Suprapubic skin (tissue), 4 donors: ENCODE measurements at regions not wholly inside any gene's neighbourhood (a gene's known extent, or its start where the extent isn't known, plus 50 kb on each side); places are given as distances from the start of the nearest gene placed in this dataset.
"Not testable (repeated sequence)": the region's sequence is repeated elsewhere in the genome, so short reads cannot be mapped to it uniquely, and the experiment has no call there.

Experiments used
- DNase-seq, 2 donors: peaks; one replicate each; pipeline ENCODE4 v3.0.0-alpha.2; 2019; ENCODE audit warnings: low spot score in 2 of 2
- H3K27ac ChIP-seq: fragments of 200-600 bp; sonication (generic); one replicate; pipeline ENCODE4 v1.5.1; 2019
- H3K27me3 ChIP-seq: fragments of 200-600 bp; sonication (generic); one replicate; pipeline ENCODE4 v1.5.1; 2019
- H3K36me3 ChIP-seq: fragments of 200-600 bp; sonication (generic); one replicate; pipeline ENCODE4 v1.5.1; 2019
- H3K4me1 ChIP-seq: fragments of 200-600 bp; sonication (generic); one replicate; pipeline ENCODE4 v1.5.1; 2019
- H3K4me3 ChIP-seq: fragments of 200-600 bp; sonication (generic); one replicate; pipeline ENCODE4 v1.5.1; 2019; ENCODE audit warnings: mild to moderate bottlenecking
- H3K9me3 ChIP-seq: fragments of 200-600 bp; sonication (generic); one replicate; pipeline ENCODE4 v1.5.1; 2019
- EP300 ChIP-seq: sonication (generic); formaldehyde crosslinking; IDR thresholded peaks from one replicate; pipeline ENCODE4 v1.6.1; 2017; ENCODE audit warnings: antibody characterized with exemption
- POLR2A ChIP-seq, 2 donors: fragments of 450-650 bp; IDR thresholded peaks; one replicate each; pipeline ENCODE4 v1.6.1; 2017; ENCODE audit warnings: antibody characterized with exemption in 2 of 2, mild to moderate bottlenecking in 2 of 2, moderate library complexity in 2 of 2
- POLR2AphosphoS5 ChIP-seq, 3 donors: sonication (generic); formaldehyde crosslinking; IDR thresholded peaks; one replicate each; pipeline ENCODE4 v1.6.1; 2017; ENCODE audit warnings: antibody characterized with exemption in 3 of 3
- WGBS: methylation state at CpG from one replicate; pipeline ENCODE4 v1.1.5; 2018; 5-methylcytosine and 5-hydroxymethylcytosine counted together
- TF ChIP-seq, protein P1 (sequence below), 2 donors: fragments of 200-600 bp in 1 of 2; fragments of 450-650 bp in 1 of 2; sonication (generic) in 1 of 2; IDR thresholded peaks; one replicate each; pipeline ENCODE4 v1.5.1; 2016 to 2019; ENCODE audit warnings: antibody characterized with exemption in 2 of 2, mild to moderate bottlenecking in 1 of 2, moderate library complexity in 1 of 2

DNA sequence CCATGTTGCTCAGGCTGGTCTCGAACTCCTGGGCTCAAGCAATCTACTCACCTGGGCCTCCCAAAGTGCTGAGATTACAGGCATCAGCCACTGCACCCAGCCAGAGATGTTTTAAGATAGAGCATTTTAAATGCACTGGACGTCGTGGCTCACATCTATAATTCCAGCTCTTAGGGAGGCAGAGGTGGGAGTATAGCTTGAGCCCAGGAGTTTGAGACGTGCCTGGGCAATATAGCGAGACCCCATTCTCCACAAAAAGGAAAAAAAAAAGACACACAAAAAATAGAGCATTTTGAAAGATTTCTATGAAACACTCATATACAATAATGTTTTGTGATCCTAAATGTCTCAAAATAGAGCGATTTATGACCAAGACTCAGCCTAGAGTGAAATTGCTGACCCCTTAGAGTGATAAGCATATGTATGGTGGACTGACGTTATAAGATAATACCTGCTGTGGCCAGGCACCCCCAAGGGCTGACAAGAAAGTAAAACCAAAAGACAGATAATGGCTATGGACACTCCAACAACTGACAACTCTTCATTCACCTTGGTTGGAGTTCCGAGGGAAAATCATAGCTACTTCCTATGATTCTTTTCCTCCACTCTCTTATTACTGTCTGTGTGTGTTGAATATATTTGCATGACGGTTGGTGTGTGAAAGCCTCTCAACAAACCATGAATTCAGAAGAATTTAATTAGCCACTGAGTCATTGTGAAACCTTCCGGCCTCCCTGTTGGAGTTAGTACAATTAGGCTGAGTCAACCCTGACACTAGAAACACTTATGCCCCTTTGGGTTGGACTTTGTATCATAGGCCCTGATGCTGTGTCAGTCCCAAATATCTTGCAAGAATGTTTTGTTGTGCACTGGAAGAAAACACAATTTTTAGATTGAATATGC, 526.5 kb upstream of the NUDT12 start:
- Histone ChIP-seq H3K27ac (no peak overlapping the region), H3K4me1 (no peaks in the 10 kb centered on the region), H3K27me3 (no peaks in the 10 kb centered on the region), H3K36me3 (no peaks in the 10 kb centered on the region), H3K9me3 (no peaks in the 10 kb centered on the region), H3K4me3 (no peak overlapping the region)
- WGBS = 88% methylated on average over 10 of the region's 10 CpGs
- DNase-seq = no peak
- no peak for TF ChIP-seq POLR2AphosphoS5 (IDR thresholded peaks at IDR 0.05)
- no peak for TF ChIP-seq POLR2A (IDR thresholded peaks at IDR 0.05)

DNA sequence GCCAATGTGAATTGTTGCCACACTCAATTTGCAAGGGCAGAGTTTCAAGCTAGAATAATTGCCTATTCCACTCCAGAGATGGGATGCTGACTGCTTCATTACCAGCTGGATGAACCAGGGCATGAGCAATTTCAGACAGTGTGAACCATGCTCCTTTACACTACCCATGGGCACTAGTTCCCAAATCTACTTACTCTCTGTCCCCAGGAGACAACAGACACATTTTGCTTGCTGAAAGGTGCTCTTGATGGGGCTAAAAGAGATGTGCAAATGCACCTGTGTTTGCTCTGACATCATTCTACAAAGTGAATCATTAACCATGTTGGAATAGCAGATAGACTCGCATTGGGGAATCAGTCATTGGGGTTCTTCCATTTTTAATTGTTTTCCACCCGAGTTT, 522.3 kb upstream of the NUDT12 start:
- TF ChIP-seq POLR2A (IDR thresholded peaks at IDR 0.05) (no peak), POLR2AphosphoS5 (IDR thresholded peaks at IDR 0.05) (no peak), EP300 (no peak)
- TF ChIP-seq, protein P1, sequence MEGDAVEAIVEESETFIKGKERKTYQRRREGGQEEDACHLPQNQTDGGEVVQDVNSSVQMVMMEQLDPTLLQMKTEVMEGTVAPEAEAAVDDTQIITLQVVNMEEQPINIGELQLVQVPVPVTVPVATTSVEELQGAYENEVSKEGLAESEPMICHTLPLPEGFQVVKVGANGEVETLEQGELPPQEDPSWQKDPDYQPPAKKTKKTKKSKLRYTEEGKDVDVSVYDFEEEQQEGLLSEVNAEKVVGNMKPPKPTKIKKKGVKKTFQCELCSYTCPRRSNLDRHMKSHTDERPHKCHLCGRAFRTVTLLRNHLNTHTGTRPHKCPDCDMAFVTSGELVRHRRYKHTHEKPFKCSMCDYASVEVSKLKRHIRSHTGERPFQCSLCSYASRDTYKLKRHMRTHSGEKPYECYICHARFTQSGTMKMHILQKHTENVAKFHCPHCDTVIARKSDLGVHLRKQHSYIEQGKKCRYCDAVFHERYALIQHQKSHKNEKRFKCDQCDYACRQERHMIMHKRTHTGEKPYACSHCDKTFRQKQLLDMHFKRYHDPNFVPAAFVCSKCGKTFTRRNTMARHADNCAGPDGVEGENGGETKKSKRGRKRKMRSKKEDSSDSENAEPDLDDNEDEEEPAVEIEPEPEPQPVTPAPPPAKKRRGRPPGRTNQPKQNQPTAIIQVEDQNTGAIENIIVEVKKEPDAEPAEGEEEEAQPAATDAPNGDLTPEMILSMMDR (IDR thresholded peaks at IDR 0.05) = no peak
- no peaks in the 10 kb centered on the region for H3K4me1 ChIP-seq
- H3K27ac ChIP-seq = no peak overlapping the region
- H3K27me3 ChIP-seq = no peaks in the 10 kb centered on the region
- H3K9me3 ChIP-seq = no peaks in the 10 kb centered on the region
- H3K36me3 ChIP-seq = no peaks in the 10 kb centered on the region
- WGBS = 89% methylated on average over 2 of the region's 2 CpGs
- no peak overlapping the region for H3K4me3 ChIP-seq
- DNase-seq = no peak

DNA sequence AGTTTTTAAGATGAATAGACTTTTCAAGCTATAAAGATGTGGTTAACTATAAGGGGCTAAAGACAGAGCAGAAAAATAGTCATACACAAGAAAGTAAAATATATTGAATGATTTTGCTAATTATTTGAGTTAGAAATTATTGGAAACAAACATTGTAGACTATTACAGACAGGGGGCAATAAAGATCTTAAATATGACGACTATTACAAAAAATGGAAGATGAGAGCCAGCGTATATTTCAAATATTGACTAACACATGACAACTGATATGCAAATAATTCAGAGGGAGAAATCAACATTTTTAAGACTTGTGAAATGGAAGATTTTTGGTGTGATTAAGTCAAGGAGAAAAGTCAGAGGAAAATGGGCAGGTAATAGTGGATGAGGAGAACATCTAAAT, 520.2 kb upstream of the NUDT12 start:
- DNase-seq = no peak
- no peak overlapping the region for H3K4me3 ChIP-seq
- H3K4me1 ChIP-seq = no peaks in the 10 kb centered on the region
- no peaks in the 10 kb centered on the region for H3K36me3 ChIP-seq
- 75% methylated on average over 2 of the region's 2 CpGs for WGBS
- H3K27ac ChIP-seq = no peak overlapping the region
- H3K27me3 ChIP-seq = no peaks in the 10 kb centered on the region
- H3K9me3 ChIP-seq = no peaks in the 10 kb centered on the region
- TF ChIP-seq, protein P1 (IDR thresholded peaks at IDR 0.05) = no peak
- TF ChIP-seq EP300 (no peak), POLR2A (IDR thresholded peaks at IDR 0.05) (no peak), POLR2AphosphoS5 (IDR thresholded peaks at IDR 0.05) (no peak)

DNA sequence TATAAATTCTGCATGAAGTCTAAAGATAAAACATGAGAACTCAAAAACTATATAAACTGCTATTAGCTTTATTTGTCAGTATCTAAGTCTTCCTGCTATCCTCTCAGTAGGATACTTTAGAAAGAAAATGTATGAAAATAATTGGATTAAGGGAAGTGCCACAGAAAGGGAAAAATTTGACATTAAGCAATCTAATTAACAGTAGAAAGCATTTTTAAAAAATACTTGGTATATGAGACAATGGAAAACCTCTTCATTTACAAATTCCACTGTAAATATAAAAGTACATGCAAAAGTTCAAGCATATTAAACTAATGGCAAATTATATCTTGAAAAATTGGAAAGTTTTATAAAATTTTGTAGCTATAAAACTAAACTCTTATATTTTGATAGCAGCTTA, 518.6 kb upstream of the NUDT12 start:
- H3K9me3 ChIP-seq = no peaks in the 10 kb centered on the region
- H3K27ac ChIP-seq = no peak overlapping the region
- TF ChIP-seq, protein P1 (IDR thresholded peaks at IDR 0.05) = no peak
- TF ChIP-seq EP300 = no peak
- no peak for TF ChIP-seq POLR2AphosphoS5 (IDR thresholded peaks at IDR 0.05)
- TF ChIP-seq POLR2A (IDR thresholded peaks at IDR 0.05) = no peak
- no peak for DNase-seq
- no peak overlapping the region for H3K4me3 ChIP-seq
- H3K4me1 ChIP-seq = no peaks in the 10 kb centered on the region
- no peaks in the 10 kb centered on the region for H3K36me3 ChIP-seq
- H3K27me3 ChIP-seq = no peaks in the 10 kb centered on the region

DNA sequence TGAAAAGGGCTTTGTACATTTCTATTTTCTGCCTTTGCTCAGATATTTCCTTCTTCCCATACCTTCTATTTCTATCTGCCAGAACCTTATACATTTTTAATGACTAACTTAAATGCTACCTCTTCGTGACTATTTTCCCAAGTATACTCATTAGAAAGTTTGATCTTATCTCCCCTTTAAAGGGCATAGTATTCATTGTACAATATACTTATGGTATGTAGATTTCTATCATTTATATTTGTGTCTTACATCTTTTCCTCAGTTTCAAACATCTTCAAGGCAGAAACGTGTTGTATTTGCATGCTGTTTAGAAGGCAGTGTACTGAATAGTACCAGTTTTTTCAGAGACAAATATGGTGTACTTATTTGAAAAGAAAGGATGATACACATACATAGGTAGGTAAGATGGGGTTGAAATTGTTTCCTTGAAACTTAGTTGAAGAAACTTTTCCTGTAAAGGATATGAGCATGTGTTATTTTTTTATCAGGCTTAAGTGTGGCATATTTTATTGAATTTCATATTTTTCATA, 518.1 kb upstream of the NUDT12 start:
- Histone ChIP-seq H3K9me3 (no peaks in the 10 kb centered on the region), H3K4me1 (no peaks in the 10 kb centered on the region), H3K36me3 (no peaks in the 10 kb centered on the region), H3K4me3 (no peak overlapping the region), H3K27me3 (no peaks in the 10 kb centered on the region), H3K27ac (no peak overlapping the region)
- WGBS = 42% methylated on average over 2 of the region's 2 CpGs
- DNase-seq = no peak
- TF ChIP-seq, protein P1 (IDR thresholded peaks at IDR 0.05) = no peak
- TF ChIP-seq EP300 = no peak
- no peak for TF ChIP-seq POLR2AphosphoS5 (IDR thresholded peaks at IDR 0.05)
- TF ChIP-seq POLR2A (IDR thresholded peaks at IDR 0.05) = no peak

DNA sequence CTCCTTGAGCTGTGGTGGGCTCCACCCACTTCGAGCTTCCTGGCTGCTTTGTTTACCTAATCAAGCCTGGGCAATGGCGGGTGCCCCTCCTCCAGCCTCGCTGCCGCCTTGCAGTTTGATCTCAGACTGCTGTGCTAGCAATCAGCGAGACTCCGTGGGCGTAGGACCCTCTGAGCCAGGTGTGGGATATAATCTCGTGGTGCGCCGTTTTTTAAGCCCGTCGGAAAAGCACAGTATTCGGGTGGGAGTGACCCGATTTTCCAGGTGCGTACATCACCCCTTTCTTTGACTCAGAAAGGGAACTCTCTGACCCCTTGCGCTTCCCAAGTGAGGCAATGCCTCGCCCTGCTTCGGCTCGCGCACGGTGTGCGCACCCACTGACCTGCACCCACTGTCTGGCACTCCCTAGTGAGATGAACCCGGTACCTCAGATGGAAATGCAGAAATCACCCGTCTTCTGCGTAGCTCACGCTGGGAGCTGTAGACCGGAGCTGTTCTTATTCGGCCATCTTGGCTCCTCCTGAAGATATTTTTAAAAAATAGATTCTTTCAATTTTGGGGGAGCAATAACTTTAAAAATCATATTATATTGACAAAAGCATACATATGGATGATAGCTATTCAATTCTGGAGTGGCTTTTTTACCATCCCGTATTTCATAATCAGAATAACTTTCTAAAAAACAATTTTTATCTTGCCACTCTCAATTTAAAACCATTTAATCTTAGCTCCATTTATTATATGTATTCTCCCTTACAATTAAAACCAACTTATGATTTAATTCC, 517.5 kb upstream of the NUDT12 start:
- WGBS = 98% methylated on average over 22 of the region's 29 CpGs
- H3K4me1 ChIP-seq, H3K27me3 ChIP-seq, H3K27ac ChIP-seq, H3K36me3 ChIP-seq, H3K9me3 ChIP-seq, DNase-seq, H3K4me3 ChIP-seq: not testable (repeated sequence)
